ENCODE measurements at regions not wholly inside any gene's neighbourhood (a gene's known extent, or its start where the extent isn't known, plus 50 kb on each side); places are given as distances from the start of the nearest gene placed in this dataset.

GRCh38 chr10:33632432-33632831 lies 298.0 kb upstream of the NRP1 start:
- TF ChIP-seq CTCF (IDR thresholded peaks at IDR 0.05), result no peak
- TF ChIP-seq POLR2A (IDR thresholded peaks at IDR 0.05), result no peak
